HL-60 (cell line): ENCODE measurements at regions not wholly inside any gene's neighbourhood (a gene's known extent, or its start where the extent isn't known, plus 50 kb on each side); places are given as distances from the start of the nearest gene placed in this dataset.

Experiments
- GABPA ChIP-seq: IDR thresholded peaks from 2 replicates; pipeline ENCODE4 v1.6.1; 2012; ENCODE audit warnings: low read depth
- POLR2AphosphoS5 ChIP-seq: IDR thresholded peaks from 2 replicates; pipeline ENCODE4 v1.6.1; 2012; ENCODE audit warnings: low read depth
- SPI1 ChIP-seq: IDR thresholded peaks from 2 replicates; pipeline ENCODE4 v1.6.1; 2012; ENCODE audit warnings: low read depth, mild to moderate bottlenecking, borderline replicate concordance
- TF ChIP-seq, protein P1 (sequence below): IDR thresholded peaks from one replicate; pipeline ENCODE4 v1.5.1; 2011; ENCODE audit warnings: low read length, control low read depth, inconsistent platforms; ENCODE audit not compliant: insufficient read depth
- TF ChIP-seq, protein P2 (sequence below): IDR thresholded peaks from 2 replicates; pipeline ENCODE4 v1.6.1; 2012; ENCODE audit warnings: low read depth; ENCODE audit not compliant: insufficient replicate concordance

DNA sequence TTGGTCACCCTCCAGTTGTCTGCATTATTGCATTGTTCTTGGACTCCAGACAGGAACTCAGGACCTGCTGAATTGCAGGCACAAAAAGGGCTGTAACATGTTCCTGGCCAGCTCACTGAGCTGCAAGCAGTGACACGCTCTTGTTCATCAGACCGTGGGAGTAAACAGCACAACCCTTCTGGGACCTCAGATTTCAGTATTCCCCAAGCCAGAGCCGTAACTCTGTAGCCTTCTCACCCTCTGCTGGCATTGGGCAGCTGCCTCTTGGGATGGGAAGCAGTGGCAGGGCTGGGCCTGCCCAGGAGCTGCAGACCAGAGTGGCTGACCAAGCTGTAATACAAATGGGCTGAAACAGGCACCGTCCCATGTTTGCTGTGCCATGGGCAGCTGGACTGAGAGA is 607.1 kb upstream of the BCHE start:
- TF ChIP-seq, protein P1, sequence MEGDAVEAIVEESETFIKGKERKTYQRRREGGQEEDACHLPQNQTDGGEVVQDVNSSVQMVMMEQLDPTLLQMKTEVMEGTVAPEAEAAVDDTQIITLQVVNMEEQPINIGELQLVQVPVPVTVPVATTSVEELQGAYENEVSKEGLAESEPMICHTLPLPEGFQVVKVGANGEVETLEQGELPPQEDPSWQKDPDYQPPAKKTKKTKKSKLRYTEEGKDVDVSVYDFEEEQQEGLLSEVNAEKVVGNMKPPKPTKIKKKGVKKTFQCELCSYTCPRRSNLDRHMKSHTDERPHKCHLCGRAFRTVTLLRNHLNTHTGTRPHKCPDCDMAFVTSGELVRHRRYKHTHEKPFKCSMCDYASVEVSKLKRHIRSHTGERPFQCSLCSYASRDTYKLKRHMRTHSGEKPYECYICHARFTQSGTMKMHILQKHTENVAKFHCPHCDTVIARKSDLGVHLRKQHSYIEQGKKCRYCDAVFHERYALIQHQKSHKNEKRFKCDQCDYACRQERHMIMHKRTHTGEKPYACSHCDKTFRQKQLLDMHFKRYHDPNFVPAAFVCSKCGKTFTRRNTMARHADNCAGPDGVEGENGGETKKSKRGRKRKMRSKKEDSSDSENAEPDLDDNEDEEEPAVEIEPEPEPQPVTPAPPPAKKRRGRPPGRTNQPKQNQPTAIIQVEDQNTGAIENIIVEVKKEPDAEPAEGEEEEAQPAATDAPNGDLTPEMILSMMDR = no peak
- TF ChIP-seq SPI1 = no peak
- no peak for TF ChIP-seq POLR2AphosphoS5
- TF ChIP-seq, protein P2, sequence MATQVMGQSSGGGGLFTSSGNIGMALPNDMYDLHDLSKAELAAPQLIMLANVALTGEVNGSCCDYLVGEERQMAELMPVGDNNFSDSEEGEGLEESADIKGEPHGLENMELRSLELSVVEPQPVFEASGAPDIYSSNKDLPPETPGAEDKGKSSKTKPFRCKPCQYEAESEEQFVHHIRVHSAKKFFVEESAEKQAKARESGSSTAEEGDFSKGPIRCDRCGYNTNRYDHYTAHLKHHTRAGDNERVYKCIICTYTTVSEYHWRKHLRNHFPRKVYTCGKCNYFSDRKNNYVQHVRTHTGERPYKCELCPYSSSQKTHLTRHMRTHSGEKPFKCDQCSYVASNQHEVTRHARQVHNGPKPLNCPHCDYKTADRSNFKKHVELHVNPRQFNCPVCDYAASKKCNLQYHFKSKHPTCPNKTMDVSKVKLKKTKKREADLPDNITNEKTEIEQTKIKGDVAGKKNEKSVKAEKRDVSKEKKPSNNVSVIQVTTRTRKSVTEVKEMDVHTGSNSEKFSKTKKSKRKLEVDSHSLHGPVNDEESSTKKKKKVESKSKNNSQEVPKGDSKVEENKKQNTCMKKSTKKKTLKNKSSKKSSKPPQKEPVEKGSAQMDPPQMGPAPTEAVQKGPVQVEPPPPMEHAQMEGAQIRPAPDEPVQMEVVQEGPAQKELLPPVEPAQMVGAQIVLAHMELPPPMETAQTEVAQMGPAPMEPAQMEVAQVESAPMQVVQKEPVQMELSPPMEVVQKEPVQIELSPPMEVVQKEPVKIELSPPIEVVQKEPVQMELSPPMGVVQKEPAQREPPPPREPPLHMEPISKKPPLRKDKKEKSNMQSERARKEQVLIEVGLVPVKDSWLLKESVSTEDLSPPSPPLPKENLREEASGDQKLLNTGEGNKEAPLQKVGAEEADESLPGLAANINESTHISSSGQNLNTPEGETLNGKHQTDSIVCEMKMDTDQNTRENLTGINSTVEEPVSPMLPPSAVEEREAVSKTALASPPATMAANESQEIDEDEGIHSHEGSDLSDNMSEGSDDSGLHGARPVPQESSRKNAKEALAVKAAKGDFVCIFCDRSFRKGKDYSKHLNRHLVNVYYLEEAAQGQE = no peak
- no peak for TF ChIP-seq GABPA
